ENCODE measurements at regions not wholly inside any gene's neighbourhood (a gene's known extent, or its start where the extent isn't known, plus 50 kb on each side); places are given as distances from the start of the nearest gene placed in this dataset.

DNA sequence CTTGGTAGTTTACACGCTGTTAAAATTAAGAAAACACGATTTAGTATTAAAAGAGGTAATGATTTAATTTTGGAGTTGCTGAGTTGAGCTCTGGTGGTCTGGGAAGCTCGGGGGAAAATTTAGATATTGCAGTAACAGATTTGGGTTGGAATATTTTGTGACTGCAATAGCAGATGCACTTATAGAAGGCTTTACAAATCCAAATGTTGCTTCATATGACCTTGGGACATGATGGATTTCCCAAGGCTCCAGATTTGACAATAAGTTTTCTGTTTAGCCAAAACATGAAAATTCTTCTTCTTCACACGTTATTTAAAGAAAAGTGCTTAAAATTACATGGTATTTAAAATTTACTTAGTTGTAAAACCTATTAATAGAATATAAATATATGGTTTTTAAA is 302.0 kb downstream of the SPRY1 start:
- TF ChIP-seq, protein P1, sequence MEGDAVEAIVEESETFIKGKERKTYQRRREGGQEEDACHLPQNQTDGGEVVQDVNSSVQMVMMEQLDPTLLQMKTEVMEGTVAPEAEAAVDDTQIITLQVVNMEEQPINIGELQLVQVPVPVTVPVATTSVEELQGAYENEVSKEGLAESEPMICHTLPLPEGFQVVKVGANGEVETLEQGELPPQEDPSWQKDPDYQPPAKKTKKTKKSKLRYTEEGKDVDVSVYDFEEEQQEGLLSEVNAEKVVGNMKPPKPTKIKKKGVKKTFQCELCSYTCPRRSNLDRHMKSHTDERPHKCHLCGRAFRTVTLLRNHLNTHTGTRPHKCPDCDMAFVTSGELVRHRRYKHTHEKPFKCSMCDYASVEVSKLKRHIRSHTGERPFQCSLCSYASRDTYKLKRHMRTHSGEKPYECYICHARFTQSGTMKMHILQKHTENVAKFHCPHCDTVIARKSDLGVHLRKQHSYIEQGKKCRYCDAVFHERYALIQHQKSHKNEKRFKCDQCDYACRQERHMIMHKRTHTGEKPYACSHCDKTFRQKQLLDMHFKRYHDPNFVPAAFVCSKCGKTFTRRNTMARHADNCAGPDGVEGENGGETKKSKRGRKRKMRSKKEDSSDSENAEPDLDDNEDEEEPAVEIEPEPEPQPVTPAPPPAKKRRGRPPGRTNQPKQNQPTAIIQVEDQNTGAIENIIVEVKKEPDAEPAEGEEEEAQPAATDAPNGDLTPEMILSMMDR (conservative IDR thresholded peaks at IDR 0.05), result no peak
- TF ChIP-seq ZFX (IDR thresholded peaks at IDR 0.05), result no peak
